ENCODE measurements at regions not wholly inside any gene's neighbourhood (a gene's known extent, or its start where the extent isn't known, plus 50 kb on each side); places are given as distances from the start of the nearest gene placed in this dataset.

GRCh38 chr5:5721881-5722280 is 299.4 kb downstream of the ICE1 start:
- H3K27ac ChIP-seq (ENCODE audit: extremely low read depth, low read depth, low read length): no peak overlapping the region
- ChIA-PET CTCF (no interaction called here), POLR2A (no interaction called here)
- H3K36me3 ChIP-seq (ENCODE audit: control insufficient read depth in 2 of 2, insufficient read depth in 1 of 2, low read length in 2 of 2): no peaks in the 10 kb centered on the region
- H3K4me1 ChIP-seq (ENCODE audit: control insufficient read depth, insufficient read depth, low read length): no peaks in the 10 kb centered on the region
- no peaks in the 10 kb centered on the region for H3K9me3 ChIP-seq (ENCODE audit: control insufficient read depth, insufficient read depth, low read depth, low read length)
- TF ChIP-seq ZNF768 (tag by site-specific recombination; IDR thresholded peaks at IDR 0.05): no peak
- no peak for TF ChIP-seq ZNF266 (tag by site-specific recombination; IDR thresholded peaks at IDR 0.05; ENCODE audit: low read depth)
- no peak for TF ChIP-seq ZNF239 (tag by site-specific recombination; IDR thresholded peaks at IDR 0.05)
- TF ChIP-seq ZNF530 (tag by site-specific recombination; IDR thresholded peaks at IDR 0.05; ENCODE audit: low read depth): no peak
- H3K4me3 ChIP-seq (ENCODE audit: low read depth, low read length): no peak overlapping the region

GRCh38 chr5:5719292-5719691 is 296.8 kb downstream of the ICE1 start:
- ChIA-PET CTCF (no interaction called here), POLR2A (no interaction called here)
- no peak overlapping the region for H3K4me3 ChIP-seq (ENCODE audit: low read depth, low read length)
- TF ChIP-seq MZF1 (tag by site-specific recombination; IDR thresholded peaks at IDR 0.05; ENCODE audit: borderline replicate concordance) (no peak), ZNF518A (tag by site-specific recombination; conservative IDR thresholded peaks at IDR 0.05; ENCODE audit: low read depth) (no peak), ZSCAN5A (tag by site-specific recombination; IDR thresholded peaks at IDR 0.05) (no peak), ZSCAN30 (tag by site-specific recombination; IDR thresholded peaks at IDR 0.05) (no peak), ZNF623 (tag by site-specific recombination; IDR thresholded peaks at IDR 0.05) (no peak), INSM2 (tag by site-specific recombination; IDR thresholded peaks at IDR 0.05) (no peak), ZNF555 (tag by site-specific recombination; conservative IDR thresholded peaks at IDR 0.05) (no peak), ZBTB49 (tag by site-specific recombination; IDR thresholded peaks at IDR 0.05; ENCODE audit: low read depth) (no peak), ZNF394 (tag by site-specific recombination; IDR thresholded peaks at IDR 0.05; ENCODE audit: borderline replicate concordance) (no peak), ZEB2 (tag by site-specific recombination; IDR thresholded peaks at IDR 0.05) (no peak), ZNF645 (tag by site-specific recombination; IDR thresholded peaks at IDR 0.05) (no peak), ATF2 (tag by site-specific recombination; IDR thresholded peaks at IDR 0.05; ENCODE audit: low read depth) (no peak)
- H3K27ac ChIP-seq (ENCODE audit: extremely low read depth, low read depth, low read length): no peak overlapping the region
- H3K36me3 ChIP-seq (ENCODE audit: control insufficient read depth in 2 of 2, insufficient read depth in 1 of 2, low read length in 2 of 2): no peaks in the 10 kb centered on the region
- no peaks in the 10 kb centered on the region for H3K4me1 ChIP-seq (ENCODE audit: control insufficient read depth, insufficient read depth, low read length)
- H3K9me3 ChIP-seq (ENCODE audit: control insufficient read depth, insufficient read depth, low read depth, low read length): no peaks in the 10 kb centered on the region
